ENCODE measurements at regions not wholly inside any gene's neighbourhood (a gene's known extent, or its start where the extent isn't known, plus 50 kb on each side); places are given as distances from the start of the nearest gene placed in this dataset.

DNA sequence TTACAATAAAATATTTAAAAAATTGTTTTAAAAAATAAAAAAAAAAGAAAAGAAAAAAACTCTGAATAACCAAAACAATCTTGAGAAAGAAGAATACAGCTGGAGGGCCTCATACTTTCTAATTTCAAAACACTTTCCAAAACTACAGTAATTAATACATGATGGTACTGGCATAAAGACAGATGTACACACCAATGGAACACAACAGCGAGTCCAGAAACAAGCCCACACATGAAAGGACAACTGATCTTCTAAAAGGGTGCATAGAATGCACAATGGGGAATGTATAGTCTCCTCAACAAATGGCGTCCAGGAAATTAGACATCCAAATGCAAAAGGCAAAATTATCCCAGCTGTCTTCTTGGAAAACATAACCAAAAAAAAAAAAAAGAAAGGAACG lies 99.6 kb downstream of the LURAP1L start:
- DNase-seq = no peak

DNA sequence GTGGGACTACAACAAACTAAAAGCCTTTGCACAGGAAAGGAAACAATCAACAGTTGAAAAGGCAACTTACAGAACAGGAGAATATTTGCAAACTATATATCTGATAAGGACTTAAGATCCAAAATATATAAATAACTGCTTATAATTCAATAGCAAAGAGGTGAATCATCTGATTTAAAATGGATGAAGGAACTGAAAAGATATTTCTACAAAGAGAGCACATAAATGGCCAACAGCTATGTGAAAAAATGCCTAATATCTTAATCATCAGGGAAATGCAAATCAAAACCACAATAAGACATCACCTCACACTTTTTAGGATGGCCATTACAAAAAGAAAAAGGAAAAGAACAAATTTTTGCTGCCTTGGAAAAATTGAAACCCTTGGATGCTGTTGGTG lies 100.4 kb downstream of the LURAP1L start:
- no peak for DNase-seq

DNA sequence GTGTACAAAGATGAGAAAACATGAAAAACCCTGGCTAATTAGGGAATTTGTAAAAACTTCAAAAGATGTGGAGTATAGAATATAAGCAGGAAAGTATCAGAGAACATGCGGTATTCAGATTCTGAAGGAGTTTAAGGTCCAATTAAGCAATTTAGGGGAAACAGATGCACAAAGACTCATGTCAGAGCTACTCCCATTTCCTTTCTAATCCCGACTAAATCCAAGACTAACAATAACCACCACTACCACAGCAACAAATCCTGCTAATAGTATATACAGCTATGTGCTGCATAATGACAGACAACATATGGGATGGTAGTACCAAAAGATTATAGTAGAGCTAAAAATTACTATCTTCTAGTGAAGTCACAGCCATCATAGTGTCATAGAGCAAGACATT lies 102.1 kb downstream of the LURAP1L start:
- DNase-seq = no peak

DNA sequence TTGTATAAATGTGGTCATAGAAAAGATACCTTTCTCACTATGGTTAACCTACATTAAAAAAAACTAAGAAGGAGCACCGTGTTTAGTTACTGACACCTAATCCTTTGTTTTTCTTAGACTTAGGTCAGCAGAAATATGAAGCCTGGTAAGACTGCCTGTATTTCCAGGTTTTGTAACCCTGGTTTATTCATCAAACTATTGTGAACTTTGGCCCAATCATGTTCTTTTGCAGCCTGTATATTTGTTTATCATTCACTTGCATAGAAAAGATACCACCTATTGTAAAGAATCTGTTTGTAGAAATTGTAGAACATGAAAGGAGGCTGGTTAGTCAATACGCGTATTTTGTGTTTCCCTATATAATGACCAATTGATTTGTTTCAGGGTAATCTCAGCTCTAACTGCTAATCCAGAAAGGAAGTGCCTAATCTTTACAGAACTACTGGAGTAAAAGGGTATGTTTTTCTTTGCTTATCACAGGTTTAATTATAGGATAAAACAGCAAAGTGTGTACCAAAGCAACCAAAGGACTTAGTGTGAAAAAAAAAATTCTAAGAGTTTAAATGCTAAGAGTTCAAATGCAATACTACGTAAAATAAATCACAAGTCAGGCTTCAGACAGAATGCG lies 103.6 kb downstream of the LURAP1L start:
- DNase-seq = no peak

DNA sequence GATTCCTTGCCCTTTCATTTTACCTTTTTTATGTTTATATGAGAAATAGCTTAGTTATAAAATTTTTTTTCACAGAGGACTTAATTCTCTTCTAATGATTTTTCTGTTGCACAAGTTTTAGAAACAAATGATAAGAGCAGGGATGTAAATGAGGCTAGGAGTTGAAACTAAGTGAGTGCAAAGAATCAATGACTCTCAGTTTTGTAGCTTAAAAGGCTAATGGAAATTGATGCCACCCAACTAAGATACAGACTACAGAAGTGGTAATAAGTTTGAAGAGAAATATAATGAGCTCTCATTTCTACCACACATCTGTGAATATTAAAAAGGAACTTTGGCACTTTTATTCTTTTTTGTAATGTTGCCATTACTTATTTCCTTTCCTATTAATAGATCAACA lies 105.1 kb downstream of the LURAP1L start:
- DNase-seq = no peak

DNA sequence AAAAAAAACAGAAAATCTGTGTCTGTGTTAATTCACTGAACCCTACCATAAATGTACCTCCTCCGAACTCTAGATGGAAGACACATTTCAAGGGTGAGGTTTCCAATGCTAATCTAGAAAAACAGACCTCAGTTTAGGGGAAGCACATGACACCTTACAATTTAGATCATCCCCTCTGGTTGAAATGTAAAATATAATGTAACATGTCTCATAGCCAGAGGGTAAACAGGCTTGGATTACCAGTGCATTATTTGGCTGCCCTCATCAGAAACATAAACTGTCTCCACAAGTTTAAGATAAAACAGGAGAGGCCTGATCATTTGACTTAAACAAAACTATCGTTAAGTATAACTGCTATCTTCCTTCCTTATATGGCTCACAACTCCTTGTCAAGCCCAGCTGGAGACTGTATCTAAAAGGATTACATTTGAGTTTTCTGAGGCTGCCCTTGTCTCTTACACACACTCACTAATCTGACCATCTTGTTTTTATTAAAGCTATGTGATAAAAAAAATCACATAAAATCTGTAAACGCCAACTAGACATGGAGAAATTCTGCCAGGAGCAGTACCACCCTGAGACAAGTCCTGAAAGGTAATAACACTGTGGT lies 105.7 kb downstream of the LURAP1L start:
- DNase-seq = no peak

DNA sequence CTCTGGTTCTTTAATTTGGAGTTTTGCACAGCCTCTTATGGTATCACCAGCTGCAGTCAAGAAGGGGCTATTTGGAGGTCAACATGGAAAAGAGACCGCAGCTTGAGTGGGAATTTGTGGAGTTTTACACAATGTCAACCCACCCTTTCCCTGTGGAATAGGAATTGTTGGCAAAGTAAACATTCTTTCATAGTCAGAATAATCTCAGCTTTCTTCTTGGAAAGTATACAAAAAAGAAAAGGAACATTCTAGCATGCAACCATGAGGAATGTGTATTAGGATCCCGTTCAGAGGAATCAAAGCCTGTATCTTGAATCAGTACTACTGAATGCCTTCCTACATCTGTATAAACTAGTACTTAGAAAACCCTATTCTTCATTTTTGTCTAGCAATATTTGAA lies 107.6 kb downstream of the LURAP1L start:
- DNase-seq = no peak

DNA sequence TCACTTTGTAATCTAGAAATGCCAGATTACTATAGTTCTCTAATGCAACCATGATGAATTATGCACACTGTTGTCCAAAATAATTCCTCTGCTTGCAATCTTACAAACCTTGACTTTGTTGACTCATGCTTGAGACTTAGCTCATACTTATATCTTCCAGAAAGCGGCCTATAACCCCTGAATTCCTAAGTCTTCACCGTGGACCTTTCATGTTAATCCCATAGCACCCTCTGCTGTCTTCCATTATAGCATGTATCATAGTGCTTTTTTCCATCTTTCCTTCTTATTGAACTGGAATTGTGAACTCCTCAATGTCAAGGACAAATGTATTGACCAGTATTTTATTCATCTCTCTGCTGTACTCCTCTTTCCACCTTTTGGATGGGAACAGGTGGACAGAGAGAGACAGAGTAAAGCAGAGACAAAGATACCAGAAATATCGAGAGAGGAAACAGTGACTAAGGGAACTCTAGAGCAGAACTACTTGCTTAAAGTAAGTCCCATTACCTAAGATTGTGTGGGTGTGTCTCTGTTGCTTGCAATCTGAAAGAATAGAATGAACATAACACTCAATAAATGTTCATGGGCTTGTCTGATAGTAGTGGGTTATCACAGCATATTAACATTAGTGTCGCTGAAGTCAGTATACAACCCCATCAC lies 110.0 kb downstream of the LURAP1L start:
- DNase-seq = peak; percentile 86

DNA sequence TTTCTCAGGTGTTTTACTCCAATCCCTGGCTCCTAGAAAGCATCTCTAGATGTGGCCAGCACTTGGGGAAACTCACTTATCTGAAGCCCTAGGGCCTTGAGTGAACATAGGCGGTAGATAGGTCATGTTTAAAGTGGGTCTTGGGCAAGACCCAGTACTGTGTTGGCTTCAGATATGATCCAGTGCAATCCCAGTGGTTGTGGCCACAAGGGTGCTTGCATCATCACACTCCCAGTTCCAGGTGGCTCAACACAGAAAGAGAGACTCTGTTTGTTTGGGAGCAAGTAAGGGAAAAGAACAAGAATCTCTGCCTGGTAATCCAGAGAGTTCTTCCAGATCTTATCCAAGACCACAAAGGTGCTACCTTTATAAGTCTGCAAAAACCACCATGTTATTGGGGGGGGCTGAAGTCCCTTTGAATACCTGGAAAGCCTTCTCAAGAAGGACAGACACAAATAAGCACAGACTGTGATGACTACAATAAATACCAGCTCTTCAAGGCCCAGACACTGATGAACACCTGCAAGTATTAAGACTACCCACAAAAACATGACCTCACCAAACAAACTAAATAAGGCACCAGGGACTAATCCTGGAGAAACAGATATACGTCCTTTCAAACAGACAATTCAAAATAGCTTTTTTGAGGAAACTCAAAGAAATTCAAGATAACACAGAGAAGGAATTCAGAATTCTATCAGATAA lies 114.7 kb downstream of the LURAP1L start:
- DNase-seq = no peak

DNA sequence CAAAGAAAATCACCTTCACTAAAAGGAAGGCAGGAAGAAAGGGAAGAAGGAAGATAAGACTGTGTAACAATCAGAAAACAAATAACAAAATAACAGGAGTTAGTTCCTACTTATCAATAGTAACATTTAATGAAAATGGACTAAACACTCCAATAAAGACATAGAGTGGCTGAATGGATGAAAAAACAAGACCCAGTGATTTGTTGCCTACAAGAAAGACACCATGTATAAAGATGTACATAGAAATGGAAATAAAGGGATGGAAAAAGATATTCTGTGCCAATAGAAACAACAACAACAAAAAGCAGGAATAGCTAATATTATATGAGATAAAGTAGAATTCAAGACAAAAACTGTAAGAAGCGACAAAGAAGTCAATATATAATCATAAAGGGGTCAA lies 116.8 kb downstream of the LURAP1L start:
- DNase-seq = no peak

DNA sequence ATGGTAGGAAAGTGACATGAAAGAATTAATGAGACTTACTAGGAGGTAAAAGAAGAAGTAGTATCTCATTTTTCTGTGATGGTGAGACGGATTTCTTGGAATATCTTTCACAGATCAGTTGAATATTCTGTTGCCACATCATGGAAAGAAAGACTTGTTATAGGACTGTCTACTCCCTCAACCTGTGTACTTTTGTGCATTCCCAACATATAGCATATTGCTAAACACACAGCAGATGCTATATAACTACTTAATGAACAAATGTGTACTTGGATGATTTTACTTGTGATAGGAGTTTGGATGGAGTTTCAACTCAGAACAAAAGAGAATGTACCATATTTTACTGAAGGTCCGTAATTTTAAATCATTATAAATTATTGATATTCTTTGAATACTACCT lies 128.5 kb downstream of the LURAP1L start:
- no peak for DNase-seq

DNA sequence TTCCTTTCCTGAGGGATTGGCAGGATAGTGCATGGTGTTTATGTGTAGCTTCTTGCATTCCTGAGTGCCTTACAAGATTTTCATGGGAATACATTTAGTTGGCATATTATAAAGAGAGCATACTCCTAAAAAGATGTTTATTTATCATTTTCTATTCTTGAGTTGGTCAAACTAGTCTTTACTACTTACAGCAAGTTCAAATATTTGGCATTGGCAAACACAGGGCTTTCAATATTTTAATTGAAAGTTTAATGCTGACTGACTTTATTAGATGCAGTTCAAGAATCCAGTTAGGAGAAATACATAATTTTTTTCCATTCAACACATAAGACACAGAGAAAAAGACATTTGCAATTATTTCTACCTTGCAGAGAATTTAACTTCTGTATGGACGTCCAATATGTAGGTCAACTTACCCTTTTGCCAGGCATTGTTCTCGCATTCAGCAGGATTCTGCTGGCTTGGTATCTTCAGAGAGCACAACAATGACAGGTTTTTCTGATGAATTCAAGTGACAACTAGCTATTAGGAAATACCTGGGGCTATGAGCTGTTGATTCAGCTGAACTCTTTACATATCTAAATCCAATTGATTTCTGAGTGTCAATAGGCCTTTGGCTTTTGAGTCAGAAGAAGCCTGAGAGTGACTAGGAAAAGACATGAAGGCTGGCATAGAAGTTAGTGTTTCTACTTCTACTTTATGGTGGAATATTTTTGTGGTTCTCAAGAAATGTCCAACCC lies 129.6 kb downstream of the LURAP1L start:
- no peak for DNase-seq

DNA sequence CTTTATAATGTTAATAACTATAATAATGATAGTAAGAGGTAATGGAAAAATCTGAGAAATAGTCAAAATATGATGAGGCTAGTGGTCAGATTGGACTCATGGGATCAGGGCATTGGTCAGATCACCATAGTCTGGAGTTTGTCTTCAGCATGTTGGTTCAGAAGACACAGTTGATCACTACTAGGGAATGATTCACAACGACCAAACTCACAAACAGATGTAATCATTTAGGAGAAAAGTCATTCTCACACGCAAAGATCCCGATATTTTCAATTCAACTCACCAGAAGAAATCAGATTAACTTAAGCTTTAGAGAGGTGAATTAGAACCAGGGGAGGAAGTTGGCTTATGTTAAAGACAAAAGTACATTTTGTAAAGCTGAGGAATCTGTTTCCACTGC lies 131.8 kb downstream of the LURAP1L start:
- DNase-seq = no peak

DNA sequence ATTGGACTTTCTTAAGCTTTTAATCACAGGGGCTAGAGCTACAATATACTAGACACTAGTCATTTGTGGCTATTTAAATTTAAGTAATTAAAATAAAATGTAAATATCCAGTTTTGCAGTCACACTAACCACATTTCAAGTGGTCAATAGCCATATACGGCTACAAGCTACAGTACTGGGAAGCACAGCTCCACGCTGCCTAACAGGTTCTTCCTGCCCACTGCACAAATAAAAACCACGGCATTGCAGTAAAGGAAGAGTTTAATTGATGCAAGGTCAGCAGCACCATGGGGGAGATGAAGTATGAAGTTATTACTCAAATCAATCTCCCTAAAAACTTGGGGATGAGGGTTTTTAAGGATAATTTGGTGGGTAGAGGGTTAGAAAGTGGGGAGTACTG lies 134.1 kb downstream of the LURAP1L start:
- DNase-seq = no peak

DNA sequence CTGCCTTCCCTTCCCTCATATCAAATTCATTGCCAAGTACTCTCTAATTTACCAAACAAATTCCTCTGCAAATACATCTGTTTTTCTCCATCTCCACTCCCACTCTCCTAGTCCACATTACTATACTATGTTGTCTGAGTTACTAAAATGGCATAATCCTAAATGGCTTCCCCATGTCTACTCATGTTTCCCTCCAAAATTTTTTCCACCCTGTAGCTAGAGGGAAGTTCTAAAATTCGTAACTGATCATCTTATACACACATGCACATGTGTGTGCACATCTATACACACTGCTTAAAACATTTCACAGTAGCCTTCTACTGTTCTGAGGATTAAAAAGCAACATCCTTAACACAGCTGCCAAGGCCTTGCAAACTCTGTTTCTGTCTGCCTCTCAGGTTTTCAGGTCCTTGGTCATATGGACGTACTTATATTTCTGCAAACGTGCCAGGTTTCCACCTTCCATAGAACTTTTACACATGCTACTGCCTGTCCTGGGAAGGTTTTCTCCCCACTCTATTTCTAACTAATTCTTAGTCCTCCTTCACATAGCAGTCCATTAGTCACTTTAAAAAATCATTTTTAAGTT lies 140.6 kb downstream of the LURAP1L start:
- no peak for DNase-seq

DNA sequence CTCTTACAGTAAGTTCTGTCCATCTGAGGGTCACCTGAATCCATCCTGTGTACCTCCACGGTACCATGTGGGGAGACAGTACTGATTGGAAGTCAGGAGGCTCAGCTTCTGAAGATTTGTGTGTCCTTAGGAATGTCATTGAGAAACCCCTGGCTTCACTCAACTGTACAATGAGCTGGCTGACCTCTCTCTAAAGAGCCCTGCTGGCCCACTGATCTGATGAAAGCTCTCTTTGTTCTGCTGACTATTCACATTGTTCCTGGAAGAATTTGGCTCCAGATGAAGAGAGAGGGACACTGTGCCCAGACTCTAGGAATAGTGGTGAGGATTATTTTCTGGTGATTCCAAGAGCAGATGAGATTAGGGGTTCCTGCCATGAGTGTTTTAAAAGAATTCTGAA lies 141.2 kb downstream of the LURAP1L start:
- DNase-seq = peak; percentile 29

DNA sequence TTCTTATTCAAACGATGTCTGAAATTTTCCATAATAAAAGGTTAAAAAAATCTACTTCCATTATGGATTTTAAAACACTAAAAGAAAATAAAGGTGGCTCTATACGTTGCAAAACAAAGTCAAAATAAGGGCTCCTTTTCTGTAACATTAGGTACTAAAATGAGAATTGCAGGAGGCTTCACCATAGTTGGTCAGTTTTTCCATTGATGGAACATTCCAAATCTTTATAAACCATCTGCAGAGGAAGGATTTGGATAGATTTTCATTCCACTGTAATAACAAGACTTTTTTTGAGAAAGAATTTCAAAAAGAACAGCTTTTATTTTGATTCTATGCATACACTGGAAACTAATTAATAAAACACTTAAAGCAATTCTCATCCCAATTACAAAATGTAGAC lies 145.6 kb downstream of the LURAP1L start:
- DNase-seq = no peak

DNA sequence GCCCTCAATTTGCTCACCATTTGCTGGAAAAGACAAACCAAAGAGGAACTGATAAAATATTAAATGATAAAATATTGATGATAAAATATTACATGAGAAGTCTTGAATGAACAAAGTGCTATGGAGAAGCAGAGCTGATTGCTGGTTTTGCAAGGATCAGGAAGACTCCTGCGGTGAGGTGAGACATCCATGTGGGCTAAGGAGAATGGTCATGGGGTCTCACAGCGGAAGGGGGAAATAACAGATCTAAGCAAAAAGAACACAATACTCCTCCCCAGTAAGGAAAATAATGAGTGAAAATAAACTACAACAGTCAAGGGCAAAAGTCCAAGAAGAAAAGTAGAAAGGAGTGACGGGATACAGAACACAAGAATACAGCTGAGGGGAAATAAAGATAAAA lies 146.8 kb downstream of the LURAP1L start:
- no peak for DNase-seq

DNA sequence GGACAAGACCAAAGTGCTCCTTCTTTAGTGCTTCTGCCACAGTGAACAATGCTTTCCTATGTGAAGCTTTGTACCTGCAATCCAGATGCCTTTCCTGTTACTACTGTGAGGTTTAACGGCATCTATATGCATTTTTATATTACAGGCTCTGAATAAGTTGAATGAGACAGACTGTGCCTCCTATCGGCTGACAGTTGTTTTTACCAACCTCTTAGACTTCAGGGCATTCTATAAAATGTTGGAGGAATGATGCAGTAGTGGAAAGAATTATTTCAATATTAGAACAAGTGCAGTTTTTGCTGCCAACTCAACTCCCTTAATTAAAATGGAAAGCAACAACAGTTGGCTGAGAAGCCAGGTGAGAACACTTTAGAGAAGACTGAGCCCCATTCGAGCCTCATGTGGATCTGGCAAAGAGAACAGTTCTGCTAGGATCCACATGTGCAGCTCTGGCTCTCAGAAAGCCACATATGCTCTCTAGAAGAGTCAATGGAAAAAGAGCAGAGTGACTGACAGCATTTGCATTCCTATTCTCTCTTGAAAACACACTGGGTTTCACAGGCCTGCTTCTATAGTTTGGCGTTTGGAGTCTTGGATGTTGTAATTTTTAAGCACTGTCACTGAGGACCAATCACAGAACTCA lies 147.5 kb downstream of the LURAP1L start:
- no peak for DNase-seq

DNA sequence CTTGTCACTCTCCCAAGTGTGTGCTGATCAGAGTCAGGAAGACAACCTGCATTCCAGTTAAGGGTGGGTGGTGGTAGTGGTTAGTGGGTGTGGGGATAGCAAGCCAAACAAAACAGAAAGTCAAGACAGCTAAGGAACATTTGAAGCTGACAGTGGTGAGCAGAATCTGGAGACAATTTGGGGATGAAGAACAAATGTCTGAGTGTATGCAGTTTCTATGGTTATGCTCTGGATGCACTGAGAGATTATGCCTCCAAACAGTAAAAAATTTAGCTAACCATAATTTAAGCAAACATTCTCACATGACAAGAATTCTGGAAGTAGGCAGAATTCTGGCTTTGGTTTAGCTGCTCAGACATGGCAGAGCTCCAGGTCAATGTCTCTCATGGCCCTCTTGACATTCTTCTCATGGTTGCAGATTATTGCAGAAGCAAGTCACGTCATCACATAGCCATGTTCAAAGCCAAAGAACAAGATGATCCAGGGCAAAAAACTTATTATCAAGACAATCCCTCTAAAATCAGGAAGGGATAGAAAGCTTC lies 148.7 kb downstream of the LURAP1L start:
- no peak for DNase-seq

DNA sequence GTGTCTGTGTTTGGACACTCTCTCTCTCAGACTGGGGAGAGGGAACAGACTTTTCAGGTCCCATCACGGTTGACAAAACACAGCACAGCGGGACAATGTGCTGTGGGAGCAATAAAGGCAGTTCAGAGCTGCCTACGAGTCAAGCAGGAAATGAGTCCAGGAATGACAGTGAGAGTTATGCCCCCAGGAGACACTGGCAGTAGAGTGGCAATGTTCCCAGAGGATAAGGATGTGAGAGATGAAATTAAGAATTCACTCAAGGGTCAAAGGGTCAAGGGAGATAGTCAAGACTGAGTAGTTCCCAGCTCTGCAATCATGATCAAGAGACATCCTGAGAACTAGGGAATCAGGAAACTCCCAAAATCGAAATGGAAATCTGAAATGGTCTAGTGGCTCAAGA lies 156.1 kb downstream of the LURAP1L start:
- no peak for DNase-seq

DNA sequence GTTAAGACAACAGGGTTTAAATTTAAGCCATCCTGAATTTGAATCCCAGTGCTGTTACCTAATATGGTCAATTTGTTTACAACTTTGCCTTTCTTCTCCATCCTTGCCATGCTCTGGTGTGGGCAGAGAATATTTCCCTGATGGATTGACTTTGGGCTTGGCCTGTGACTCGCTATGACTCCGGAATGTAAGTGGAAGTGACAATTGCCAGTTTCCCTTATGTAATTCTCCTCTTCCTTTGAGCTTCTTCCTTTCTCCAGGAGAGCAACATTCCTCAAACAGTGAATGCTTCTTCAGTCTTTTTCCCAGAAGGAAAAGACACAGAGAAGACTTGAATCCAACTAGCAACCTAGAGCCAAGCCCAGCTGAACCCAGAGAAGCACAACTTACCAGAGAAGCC lies 159.1 kb downstream of the LURAP1L start:
- DNase-seq = peak; percentile 47
